SK-N-SH (cell line): ENCODE measurements at regions not wholly inside any gene's neighbourhood (a gene's known extent, or its start where the extent isn't known, plus 50 kb on each side); places are given as distances from the start of the nearest gene placed in this dataset.

Experiments
- CTCF ChIA-PET: fragments of 300-600, 350-600 bp; formaldehyde crosslinking; extraction: SDS; loops from one replicate; lab custom pipeline; 2021; lab: Yijun Ruan, JAX
- POLR2A ChIA-PET: fragments of 350-600 bp; sonication (Branson Sonifier 250); formaldehyde crosslinking; extraction: SDS; loops from one replicate; lab custom pipeline; 2020; ENCODE audit warnings: antibody characterized with exemption, inconsistent platforms; lab: Yijun Ruan, JAX
- DNase-seq: peaks from one replicate; pipeline ENCODE4 v3.0.0; 2012
- H2AFZ ChIP-seq: fragments of 200-600 bp; sonication (generic); 2 replicates; pipeline ENCODE4 v1.8.1; 2016; ENCODE audit warnings: antibody characterized with exemption, mild to moderate bottlenecking, low read depth
- H3F3A ChIP-seq: fragments of 200-600 bp; sonication (generic); replicated peaks from 2 replicates; pipeline ENCODE3; 2016; ENCODE audit warnings: antibody characterized with exemption, mild to moderate bottlenecking; ENCODE audit not compliant: insufficient read depth
- H3K27ac ChIP-seq, 2 experiments: fragments of 200-500 bp in 1 of 2; fragments of 200-600 bp in 1 of 2; sonication (Bioruptor generic) in 1 of 2; sonication (generic), shearing (Covaris generic) in 1 of 2; 2 replicates each; pipeline versions ENCODE4 v1.5.1 to v1.6.1; 2014 to 2016; ENCODE audit warnings: low read depth in 2 of 2, inconsistent platforms in 1 of 2, low read length in 1 of 2, mild to moderate bottlenecking in 1 of 2, mixed read lengths in 1 of 2
- H3K27me3 ChIP-seq: fragments of 200-600 bp; sonication (generic), shearing (Covaris generic); 2 replicates; pipeline ENCODE4 v1.6.1; 2016; ENCODE audit warnings: mixed run types; ENCODE audit not compliant: insufficient read depth
- H3K36me3 ChIP-seq, 2 experiments: fragments of 200-500 bp in 1 of 2; fragments of 200-600 bp in 1 of 2; sonication (Bioruptor generic) in 1 of 2; sonication (generic) in 1 of 2; replicated peaks in 1 of 2; 2 replicates each; pipeline versions ENCODE3 to v1.5.1; 2014 to 2016; ENCODE audit warnings: low read length in 1 of 2, mild to moderate bottlenecking in 1 of 2; ENCODE audit not compliant: insufficient read depth in 2 of 2, control insufficient read depth in 1 of 2
- H3K4me1 ChIP-seq, 2 experiments: fragments of 200-500 bp in 1 of 2; fragments of 200-600 bp in 1 of 2; sonication (Bioruptor generic) in 1 of 2; sonication (generic), shearing (Covaris generic) in 1 of 2; 2 replicates each; pipeline versions ENCODE4 v1.5.1 to v1.6.1; 2014 to 2016; ENCODE audit warnings: low read depth in 1 of 2, low read length in 1 of 2, mixed run types in 1 of 2; ENCODE audit not compliant: insufficient read depth in 2 of 2, control insufficient read depth in 1 of 2
- H3K4me2 ChIP-seq: fragments of 200-600 bp; sonication (generic), shearing (Covaris generic); 2 replicates; pipeline ENCODE4 v1.6.1; 2017; ENCODE audit warnings: mixed run types
- H3K4me3 ChIP-seq, 2 experiments: fragments of 200-500 bp in 1 of 2; fragments of 200-600 bp in 1 of 2; sonication (Bioruptor generic) in 1 of 2; sonication (generic), shearing (Covaris generic) in 1 of 2; 2 replicates each; pipeline versions ENCODE4 v1.5.1 to v1.8.1; 2014 to 2016; ENCODE audit warnings: low read depth in 2 of 2, inconsistent platforms in 1 of 2, low read length in 1 of 2, mild to moderate bottlenecking in 1 of 2, mixed read lengths in 1 of 2, moderate library complexity in 1 of 2
- H3K79me2 ChIP-seq: fragments of 200-600 bp; sonication (generic); 2 replicates; pipeline ENCODE4 v1.8.1; 2017; ENCODE audit warnings: mild to moderate bottlenecking; ENCODE audit not compliant: insufficient read depth
- H3K9ac ChIP-seq: fragments of 200-600 bp; sonication (generic); 2 replicates; pipeline ENCODE4 v1.6.1; 2017; ENCODE audit warnings: mixed run types
- H3K9me2 ChIP-seq: fragments of 200-600 bp; sonication (generic); 2 replicates; pipeline ENCODE4 v1.6.1; 2017; ENCODE audit warnings: mixed run types
- H3K9me3 ChIP-seq: fragments of 200-600 bp; sonication (generic); 2 replicates; pipeline ENCODE4 v1.6.1; 2017; ENCODE audit warnings: mixed run types, mild to moderate bottlenecking, moderate library complexity
- H4K20me1 ChIP-seq: fragments of 200-600 bp; sonication (generic); 2 replicates; pipeline ENCODE4 v1.6.1; 2017; ENCODE audit warnings: mild to moderate bottlenecking, mixed run types; ENCODE audit not compliant: insufficient read depth
- CHD2 ChIP-seq: fragments of 150-350 bp; IDR thresholded peaks from 2 replicates; pipeline ENCODE4 v1.6.1; 2018; ENCODE audit warnings: low read length; ENCODE audit not compliant: partially characterized antibody
- ELF1 ChIP-seq: IDR thresholded peaks from 2 replicates; pipeline ENCODE4 v1.4.0; 2012
- EP300 ChIP-seq, 2 experiments: IDR thresholded peaks; 2 replicates each; pipeline versions ENCODE4 v1.4.0 to v1.6.1; 2012; ENCODE audit warnings: borderline replicate concordance in 1 of 2, low read depth in 1 of 2, low read length in 1 of 2
- FOSL2 ChIP-seq: IDR thresholded peaks from 2 replicates; pipeline ENCODE4 v1.4.0; 2012; ENCODE audit warnings: low read depth, mild to moderate bottlenecking, moderate library complexity, borderline replicate concordance
- FOXM1 ChIP-seq: IDR thresholded peaks from 2 replicates; pipeline ENCODE4 v1.4.0; 2012; ENCODE audit warnings: low read depth, mild to moderate bottlenecking
- JUND ChIP-seq: IDR thresholded peaks from 2 replicates; pipeline ENCODE4 v1.4.0; 2012
- MEF2A ChIP-seq: IDR thresholded peaks from 2 replicates; pipeline ENCODE4 v1.4.0; 2012; ENCODE audit warnings: low read depth, borderline replicate concordance
- NFIC ChIP-seq: IDR thresholded peaks from 2 replicates; pipeline ENCODE4 v1.4.0; 2012; ENCODE audit warnings: borderline replicate concordance
- NRF1 ChIP-seq: IDR thresholded peaks from 2 replicates; pipeline ENCODE4 v1.6.1; 2012; ENCODE audit warnings: low read depth, mild to moderate bottlenecking, low read length
- RCOR1 ChIP-seq: fragments of 150-350 bp; IDR thresholded peaks from 2 replicates; pipeline ENCODE4 v1.6.1; 2017; ENCODE audit warnings: antibody characterized with exemption, low read length
- RFX5 ChIP-seq: IDR thresholded peaks from 2 replicates; pipeline ENCODE4 v1.6.1; 2012; ENCODE audit warnings: mild to moderate bottlenecking, improper control_type of control experiment, low read length
- RXRA ChIP-seq: IDR thresholded peaks from 2 replicates; pipeline ENCODE4 v1.4.0; 2012; ENCODE audit warnings: low read depth, mild to moderate bottlenecking, borderline replicate concordance
- SIN3A ChIP-seq: IDR thresholded peaks from 2 replicates; pipeline ENCODE4 v1.6.1; 2012; ENCODE audit warnings: low read depth, mild to moderate bottlenecking, low read length, moderate library complexity, borderline replicate concordance
- SMC3 ChIP-seq: IDR thresholded peaks from 2 replicates; pipeline ENCODE4 v1.6.1; 2012; ENCODE audit warnings: low read depth, low read length, improper control_type of control experiment
- TEAD4 ChIP-seq: IDR thresholded peaks from 2 replicates; pipeline ENCODE4 v1.4.0; 2012; ENCODE audit warnings: mild to moderate bottlenecking, borderline replicate concordance; ENCODE audit not compliant: insufficient read depth
- YY1 ChIP-seq: IDR thresholded peaks from 2 replicates; pipeline ENCODE4 v1.4.0; 2012; ENCODE audit warnings: low read depth, mild to moderate bottlenecking
- whole genome bisulfite sequencing: methylation state at CpG from one replicate; pipeline ENCODE4 v1.1.6; 2017; ENCODE audit warnings: low lambda C conversion rate; 5-methylcytosine and 5-hydroxymethylcytosine counted together
- TF ChIP-seq, protein P1 (sequence below): IDR thresholded peaks from 2 replicates; pipeline ENCODE4; 2012
- TF ChIP-seq, protein P2 (sequence below): IDR thresholded peaks from 2 replicates; pipeline ENCODE4 v1.6.1; 2012; ENCODE audit warnings: mild to moderate bottlenecking, low read depth, low read length, moderate library complexity
- TF ChIP-seq, protein P3 (sequence below): IDR thresholded peaks from 2 replicates; pipeline ENCODE4 v1.4.0; 2012; ENCODE audit warnings: low read depth, borderline replicate concordance
- TF ChIP-seq, protein P4 (sequence below): IDR thresholded peaks from 2 replicates; pipeline ENCODE4 v1.4.0; 2012; ENCODE audit warnings: low read depth, borderline replicate concordance
- TF ChIP-seq, protein P5 (sequence below): fragments of 200-600 bp; sonication (generic); IDR thresholded peaks from 2 replicates; pipeline ENCODE4 v1.6.1; 2017; ENCODE audit warnings: antibody characterized with exemption, mild to moderate bottlenecking, moderate library complexity

DNA sequence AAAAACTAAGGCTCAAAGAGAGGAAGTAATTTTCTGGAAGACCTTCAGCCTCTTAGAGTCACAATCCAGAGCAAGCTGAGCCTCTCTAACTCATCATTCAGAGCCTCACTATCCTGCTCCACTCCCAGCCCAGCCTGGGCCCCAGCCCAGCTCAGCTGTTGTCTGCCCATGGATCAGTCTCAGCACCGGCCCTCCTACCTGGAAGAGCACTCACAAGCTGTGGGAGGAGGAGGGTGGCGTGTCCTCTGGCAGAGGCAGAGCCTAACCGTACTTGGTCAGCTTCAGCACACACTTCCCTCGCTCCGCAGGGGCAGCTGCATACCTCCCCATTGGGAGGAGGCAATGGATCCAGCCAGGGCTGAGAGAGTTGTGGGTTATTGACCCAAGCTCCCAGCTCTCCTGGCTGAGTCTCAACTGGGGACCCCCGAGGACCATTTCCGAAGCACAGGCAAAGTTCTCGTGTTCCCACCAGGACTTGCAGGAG lies 66.7 kb upstream of the GPR26 start:
- POLR2A ChIA-PET: no interaction called here
- Histone ChIP-seq H3K27me3 (no peaks in the 10 kb centered on the region), H4K20me1 (no peaks in the 10 kb centered on the region), H3F3A (no peaks in the 10 kb centered on the region), H2AFZ (no peak overlapping the region), H3K9me2 (no peaks in the 10 kb centered on the region), H3K9ac (no peak overlapping the region)
- DNase-seq: no peak
- TF ChIP-seq ELF1 (no peak), SIN3A (no peak), SMC3 (no peak), RFX5 (no peak), MEF2A (no peak), RXRA (no peak), NFIC (no peak), EP300 (IDR thresholded peaks at IDR 0.05; ENCODE audit: borderline replicate concordance in 1 of 2, low read depth in 1 of 2, low read length in 1 of 2) (no peak), FOXM1 (no peak), CHD2 (no peak)
- TF ChIP-seq, protein P1, sequence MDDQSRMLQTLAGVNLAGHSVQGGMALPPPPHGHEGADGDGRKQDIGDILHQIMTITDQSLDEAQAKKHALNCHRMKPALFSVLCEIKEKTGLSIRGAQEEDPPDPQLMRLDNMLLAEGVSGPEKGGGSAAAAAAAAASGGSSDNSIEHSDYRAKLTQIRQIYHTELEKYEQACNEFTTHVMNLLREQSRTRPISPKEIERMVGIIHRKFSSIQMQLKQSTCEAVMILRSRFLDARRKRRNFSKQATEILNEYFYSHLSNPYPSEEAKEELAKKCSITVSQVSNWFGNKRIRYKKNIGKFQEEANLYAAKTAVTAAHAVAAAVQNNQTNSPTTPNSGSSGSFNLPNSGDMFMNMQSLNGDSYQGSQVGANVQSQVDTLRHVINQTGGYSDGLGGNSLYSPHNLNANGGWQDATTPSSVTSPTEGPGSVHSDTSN: no peak
- TF ChIP-seq, protein P2, sequence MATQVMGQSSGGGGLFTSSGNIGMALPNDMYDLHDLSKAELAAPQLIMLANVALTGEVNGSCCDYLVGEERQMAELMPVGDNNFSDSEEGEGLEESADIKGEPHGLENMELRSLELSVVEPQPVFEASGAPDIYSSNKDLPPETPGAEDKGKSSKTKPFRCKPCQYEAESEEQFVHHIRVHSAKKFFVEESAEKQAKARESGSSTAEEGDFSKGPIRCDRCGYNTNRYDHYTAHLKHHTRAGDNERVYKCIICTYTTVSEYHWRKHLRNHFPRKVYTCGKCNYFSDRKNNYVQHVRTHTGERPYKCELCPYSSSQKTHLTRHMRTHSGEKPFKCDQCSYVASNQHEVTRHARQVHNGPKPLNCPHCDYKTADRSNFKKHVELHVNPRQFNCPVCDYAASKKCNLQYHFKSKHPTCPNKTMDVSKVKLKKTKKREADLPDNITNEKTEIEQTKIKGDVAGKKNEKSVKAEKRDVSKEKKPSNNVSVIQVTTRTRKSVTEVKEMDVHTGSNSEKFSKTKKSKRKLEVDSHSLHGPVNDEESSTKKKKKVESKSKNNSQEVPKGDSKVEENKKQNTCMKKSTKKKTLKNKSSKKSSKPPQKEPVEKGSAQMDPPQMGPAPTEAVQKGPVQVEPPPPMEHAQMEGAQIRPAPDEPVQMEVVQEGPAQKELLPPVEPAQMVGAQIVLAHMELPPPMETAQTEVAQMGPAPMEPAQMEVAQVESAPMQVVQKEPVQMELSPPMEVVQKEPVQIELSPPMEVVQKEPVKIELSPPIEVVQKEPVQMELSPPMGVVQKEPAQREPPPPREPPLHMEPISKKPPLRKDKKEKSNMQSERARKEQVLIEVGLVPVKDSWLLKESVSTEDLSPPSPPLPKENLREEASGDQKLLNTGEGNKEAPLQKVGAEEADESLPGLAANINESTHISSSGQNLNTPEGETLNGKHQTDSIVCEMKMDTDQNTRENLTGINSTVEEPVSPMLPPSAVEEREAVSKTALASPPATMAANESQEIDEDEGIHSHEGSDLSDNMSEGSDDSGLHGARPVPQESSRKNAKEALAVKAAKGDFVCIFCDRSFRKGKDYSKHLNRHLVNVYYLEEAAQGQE: no peak
- TF ChIP-seq, all 33 proteins: peak for 0
- no peaks in the 10 kb centered on the region for H3K36me3 ChIP-seq
- H3K9me3 ChIP-seq: no peaks in the 10 kb centered on the region
- H3K4me2 ChIP-seq: no peak overlapping the region
- H3K4me1 ChIP-seq: no peaks in the 10 kb centered on the region
- H3K4me3 ChIP-seq: no peak overlapping the region
- WGBS: 16% methylated on average over 2 of the region's 8 CpGs
- no peaks in the 10 kb centered on the region for H3K79me2 ChIP-seq
- no peak overlapping the region for H3K27ac ChIP-seq
- CTCF ChIA-PET: interaction anchor here (1.3 kb wide), 1 partner anchor 368 kb away, joined by 5 read pairs; no protein-coding TSS in a partner anchor

DNA sequence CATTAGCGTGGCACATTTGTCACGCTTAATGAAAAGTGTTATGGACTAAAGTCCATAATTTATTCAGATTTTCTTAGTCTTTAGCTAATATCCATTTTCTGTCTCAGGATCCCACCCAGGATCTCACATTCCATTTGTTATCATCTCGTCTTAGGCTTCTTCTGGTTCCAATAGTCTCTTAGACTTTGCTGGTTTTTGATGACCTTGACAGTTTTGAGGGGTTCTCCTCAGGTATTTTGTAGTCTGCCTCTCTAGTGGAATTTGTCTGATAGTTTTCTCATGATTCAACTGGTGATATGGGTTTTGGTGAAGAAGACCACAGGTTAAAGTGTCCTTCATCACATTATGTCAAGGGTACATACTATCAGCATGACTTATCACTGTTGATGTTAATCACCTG lies 66.0 kb upstream of the GPR26 start:
- Histone ChIP-seq H2AFZ (no peak overlapping the region), H3K79me2 (no peaks in the 10 kb centered on the region), H3K4me1 (no peaks in the 10 kb centered on the region), H4K20me1 (no peaks in the 10 kb centered on the region), H3K9me3 (no peaks in the 10 kb centered on the region), H3K27ac (no peak overlapping the region), H3K36me3 (no peaks in the 10 kb centered on the region), H3K4me2 (no peak overlapping the region), H3F3A (no peaks in the 10 kb centered on the region), H3K4me3 (no peak overlapping the region), H3K9me2 (no peaks in the 10 kb centered on the region), H3K27me3 (no peaks in the 10 kb centered on the region), H3K9ac (no peak overlapping the region)
- WGBS: 38% methylated on average over 3 of the region's 3 CpGs
- ChIA-PET POLR2A (no interaction called here), CTCF (interaction anchor here (1.2 kb wide), 1 partner anchor 42 kb away, joined by 3 read pairs; no protein-coding TSS in a partner anchor)
- no peak for DNase-seq
- no peak for TF ChIP-seq JUND
- no peak for TF ChIP-seq TEAD4
- TF ChIP-seq, protein P3, sequence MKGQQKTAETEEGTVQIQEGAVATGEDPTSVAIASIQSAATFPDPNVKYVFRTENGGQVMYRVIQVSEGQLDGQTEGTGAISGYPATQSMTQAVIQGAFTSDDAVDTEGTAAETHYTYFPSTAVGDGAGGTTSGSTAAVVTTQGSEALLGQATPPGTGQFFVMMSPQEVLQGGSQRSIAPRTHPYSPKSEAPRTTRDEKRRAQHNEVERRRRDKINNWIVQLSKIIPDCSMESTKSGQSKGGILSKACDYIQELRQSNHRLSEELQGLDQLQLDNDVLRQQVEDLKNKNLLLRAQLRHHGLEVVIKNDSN: no peak
- no peak for TF ChIP-seq FOSL2
- TF ChIP-seq, protein P4, sequence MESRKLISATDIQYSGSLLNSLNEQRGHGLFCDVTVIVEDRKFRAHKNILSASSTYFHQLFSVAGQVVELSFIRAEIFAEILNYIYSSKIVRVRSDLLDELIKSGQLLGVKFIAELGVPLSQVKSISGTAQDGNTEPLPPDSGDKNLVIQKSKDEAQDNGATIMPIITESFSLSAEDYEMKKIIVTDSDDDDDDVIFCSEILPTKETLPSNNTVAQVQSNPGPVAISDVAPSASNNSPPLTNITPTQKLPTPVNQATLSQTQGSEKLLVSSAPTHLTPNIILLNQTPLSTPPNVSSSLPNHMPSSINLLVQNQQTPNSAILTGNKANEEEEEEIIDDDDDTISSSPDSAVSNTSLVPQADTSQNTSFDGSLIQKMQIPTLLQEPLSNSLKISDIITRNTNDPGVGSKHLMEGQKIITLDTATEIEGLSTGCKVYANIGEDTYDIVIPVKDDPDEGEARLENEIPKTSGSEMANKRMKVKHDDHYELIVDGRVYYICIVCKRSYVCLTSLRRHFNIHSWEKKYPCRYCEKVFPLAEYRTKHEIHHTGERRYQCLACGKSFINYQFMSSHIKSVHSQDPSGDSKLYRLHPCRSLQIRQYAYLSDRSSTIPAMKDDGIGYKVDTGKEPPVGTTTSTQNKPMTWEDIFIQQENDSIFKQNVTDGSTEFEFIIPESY: no peak
- no peak for TF ChIP-seq NRF1
- no peak for TF ChIP-seq YY1
- TF ChIP-seq RCOR1: no peak
- TF ChIP-seq, protein P5, sequence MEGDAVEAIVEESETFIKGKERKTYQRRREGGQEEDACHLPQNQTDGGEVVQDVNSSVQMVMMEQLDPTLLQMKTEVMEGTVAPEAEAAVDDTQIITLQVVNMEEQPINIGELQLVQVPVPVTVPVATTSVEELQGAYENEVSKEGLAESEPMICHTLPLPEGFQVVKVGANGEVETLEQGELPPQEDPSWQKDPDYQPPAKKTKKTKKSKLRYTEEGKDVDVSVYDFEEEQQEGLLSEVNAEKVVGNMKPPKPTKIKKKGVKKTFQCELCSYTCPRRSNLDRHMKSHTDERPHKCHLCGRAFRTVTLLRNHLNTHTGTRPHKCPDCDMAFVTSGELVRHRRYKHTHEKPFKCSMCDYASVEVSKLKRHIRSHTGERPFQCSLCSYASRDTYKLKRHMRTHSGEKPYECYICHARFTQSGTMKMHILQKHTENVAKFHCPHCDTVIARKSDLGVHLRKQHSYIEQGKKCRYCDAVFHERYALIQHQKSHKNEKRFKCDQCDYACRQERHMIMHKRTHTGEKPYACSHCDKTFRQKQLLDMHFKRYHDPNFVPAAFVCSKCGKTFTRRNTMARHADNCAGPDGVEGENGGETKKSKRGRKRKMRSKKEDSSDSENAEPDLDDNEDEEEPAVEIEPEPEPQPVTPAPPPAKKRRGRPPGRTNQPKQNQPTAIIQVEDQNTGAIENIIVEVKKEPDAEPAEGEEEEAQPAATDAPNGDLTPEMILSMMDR: no peak
- no peak for TF ChIP-seq SMC3
- no peak for TF ChIP-seq ELF1
